Endodermal cell (in vitro differentiated cells): ENCODE measurements at regions not wholly inside any gene's neighbourhood (a gene's known extent, or its start where the extent isn't known, plus 50 kb on each side); places are given as distances from the start of the nearest gene placed in this dataset.

Experiments
- DNase-seq: peaks from one replicate; pipeline ENCODE4 v3.0.0-alpha.2; 2017
- H3K27ac ChIP-seq: 2 replicates; pipeline ENCODE4 v1.5.1; 2013; ENCODE audit warnings: mild to moderate bottlenecking, low read depth, low read length, moderate library complexity
- H3K27me3 ChIP-seq: 2 replicates; pipeline ENCODE4 v1.6.1; 2013; ENCODE audit warnings: mild to moderate bottlenecking, low read length, moderate library complexity; ENCODE audit not compliant: insufficient read depth, control insufficient read depth, poor library complexity, severe bottlenecking
- H3K36me3 ChIP-seq: 2 replicates; pipeline ENCODE4 v1.7.0; 2013; ENCODE audit warnings: mild to moderate bottlenecking, low read length, moderate library complexity; ENCODE audit not compliant: control insufficient read depth, insufficient read depth
- H3K4me1 ChIP-seq: one replicate; pipeline ENCODE4 v1.7.0; 2013; ENCODE audit warnings: low read length; ENCODE audit not compliant: control insufficient read depth, insufficient read depth
- H3K4me3 ChIP-seq: 2 replicates; pipeline ENCODE4 v1.5.1; 2013; ENCODE audit warnings: mild to moderate bottlenecking, low read length, moderate library complexity
- H3K9ac ChIP-seq: 2 replicates; pipeline ENCODE4 v1.6.1; 2013; ENCODE audit warnings: mild to moderate bottlenecking, low read length, moderate library complexity; ENCODE audit not compliant: poor library complexity, severe bottlenecking; ENCODE audit errors: extremely low read depth
- H3K9me3 ChIP-seq: 2 replicates; pipeline ENCODE4 v1.6.1; 2013; ENCODE audit warnings: mild to moderate bottlenecking, low read length, moderate library complexity; ENCODE audit not compliant: control insufficient read depth
- H3K27ac Mint-ChIP-seq: 2 replicates; pipeline ENCODE4 v1.8.0; 2020; ENCODE audit warnings: mixed read lengths
- H3K27me3 Mint-ChIP-seq: 2 replicates; pipeline ENCODE4 v1.8.0; 2021; ENCODE audit warnings: mild to moderate bottlenecking, mixed read lengths; ENCODE audit not compliant: insufficient read depth
- H3K36me3 Mint-ChIP-seq: 2 replicates; pipeline ENCODE4 v1.8.0; 2020; ENCODE audit warnings: low read depth, mixed read lengths
- H3K4me1 Mint-ChIP-seq: 2 replicates; pipeline ENCODE4 v1.8.0; 2020; ENCODE audit warnings: mixed read lengths
- H3K4me3 Mint-ChIP-seq: 2 replicates; pipeline ENCODE4 v1.8.0; 2020; ENCODE audit warnings: mild to moderate bottlenecking, moderate library complexity, mixed read lengths
- H3K9me3 Mint-ChIP-seq: 2 replicates; pipeline ENCODE4 v1.8.0; 2020; ENCODE audit warnings: mild to moderate bottlenecking, mixed read lengths
- WGBS, 2 experiments: methylation state at CpG; one replicate each; pipeline versions ENCODE4 v1.1.5 to v1.1.7; 2013; ENCODE audit warnings: missing lambda C conversion rate in 2 of 2, mixed read lengths in 1 of 2; ENCODE audit not compliant: insufficient coverage in 1 of 2, insufficient read length in 1 of 2; 5-methylcytosine and 5-hydroxymethylcytosine counted together
- TF ChIP-seq, protein P1 (sequence below): fragments of 200-600 bp; sonication (generic); conservative IDR thresholded peaks from 2 replicates; pipeline ENCODE4 v1.5.0; 2021; ENCODE audit warnings: antibody characterized with exemption, mild to moderate bottlenecking

DNA sequence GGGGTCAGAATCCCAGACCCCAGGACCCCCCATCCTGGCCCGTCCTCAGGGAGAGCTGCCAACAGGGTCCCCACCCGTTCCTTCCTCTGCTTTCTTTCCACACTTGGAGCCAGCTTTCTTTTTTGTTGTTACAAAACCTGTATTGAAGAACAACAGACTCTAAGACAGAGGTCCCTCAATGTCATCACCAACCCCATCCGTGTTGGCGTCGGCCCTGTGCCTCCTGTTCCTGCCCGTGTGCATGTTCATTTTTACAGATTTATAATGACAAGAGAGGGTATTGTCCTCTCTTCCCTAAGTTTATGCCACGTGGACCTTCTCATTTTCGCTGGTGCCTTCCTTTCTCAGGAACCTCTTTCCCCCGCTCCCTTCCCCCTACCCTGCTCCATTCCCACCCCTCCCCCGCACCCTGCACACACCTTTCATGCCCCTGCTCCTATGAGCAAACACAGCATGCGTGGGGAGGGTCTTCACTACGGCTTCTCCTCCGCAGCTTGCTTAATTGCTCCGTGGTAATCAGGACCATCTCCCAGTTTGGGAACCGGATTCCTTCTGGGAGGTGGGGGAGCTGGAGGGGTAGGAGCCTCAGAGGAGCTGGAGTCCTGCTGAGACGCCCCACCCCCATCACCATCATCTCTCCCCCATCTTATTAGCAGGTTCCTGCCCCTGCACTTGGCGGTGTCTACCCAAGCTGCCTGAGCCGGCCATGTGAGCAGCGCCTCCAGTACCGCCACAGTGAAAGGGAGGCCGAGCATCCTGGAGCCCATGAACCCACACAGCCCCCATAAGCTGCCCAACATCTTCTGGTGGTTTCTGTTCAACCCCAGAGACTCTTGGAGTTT is 88.0 kb upstream of the INSIG1 start:
- H3K4me1 Mint-ChIP-seq = no peaks in the 10 kb centered on the region
- Histone ChIP-seq H3K4me1 (no peaks in the 10 kb centered on the region), H3K4me3 (no peak overlapping the region), H3K27me3 (no peaks in the 10 kb centered on the region), H3K27ac (no peak overlapping the region), H3K9ac (no peak overlapping the region), H3K36me3 (no peaks in the 10 kb centered on the region), H3K9me3 (no peaks in the 10 kb centered on the region)
- peaks cover 6% of the 10 kb centered on the region for H3K9me3 Mint-ChIP-seq
- DNase-seq = no peak
- peaks cover 2% of the 10 kb centered on the region for H3K27me3 Mint-ChIP-seq
- TF ChIP-seq, protein P1, sequence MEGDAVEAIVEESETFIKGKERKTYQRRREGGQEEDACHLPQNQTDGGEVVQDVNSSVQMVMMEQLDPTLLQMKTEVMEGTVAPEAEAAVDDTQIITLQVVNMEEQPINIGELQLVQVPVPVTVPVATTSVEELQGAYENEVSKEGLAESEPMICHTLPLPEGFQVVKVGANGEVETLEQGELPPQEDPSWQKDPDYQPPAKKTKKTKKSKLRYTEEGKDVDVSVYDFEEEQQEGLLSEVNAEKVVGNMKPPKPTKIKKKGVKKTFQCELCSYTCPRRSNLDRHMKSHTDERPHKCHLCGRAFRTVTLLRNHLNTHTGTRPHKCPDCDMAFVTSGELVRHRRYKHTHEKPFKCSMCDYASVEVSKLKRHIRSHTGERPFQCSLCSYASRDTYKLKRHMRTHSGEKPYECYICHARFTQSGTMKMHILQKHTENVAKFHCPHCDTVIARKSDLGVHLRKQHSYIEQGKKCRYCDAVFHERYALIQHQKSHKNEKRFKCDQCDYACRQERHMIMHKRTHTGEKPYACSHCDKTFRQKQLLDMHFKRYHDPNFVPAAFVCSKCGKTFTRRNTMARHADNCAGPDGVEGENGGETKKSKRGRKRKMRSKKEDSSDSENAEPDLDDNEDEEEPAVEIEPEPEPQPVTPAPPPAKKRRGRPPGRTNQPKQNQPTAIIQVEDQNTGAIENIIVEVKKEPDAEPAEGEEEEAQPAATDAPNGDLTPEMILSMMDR = no peak
- no peaks in the 10 kb centered on the region for H3K36me3 Mint-ChIP-seq
- no peak overlapping the region for H3K4me3 Mint-ChIP-seq
- H3K27ac Mint-ChIP-seq = no peak overlapping the region
- WGBS, 2 experiments = 71 to 88% methylated on average over 9 to 21 of the region's 21 CpGs

DNA sequence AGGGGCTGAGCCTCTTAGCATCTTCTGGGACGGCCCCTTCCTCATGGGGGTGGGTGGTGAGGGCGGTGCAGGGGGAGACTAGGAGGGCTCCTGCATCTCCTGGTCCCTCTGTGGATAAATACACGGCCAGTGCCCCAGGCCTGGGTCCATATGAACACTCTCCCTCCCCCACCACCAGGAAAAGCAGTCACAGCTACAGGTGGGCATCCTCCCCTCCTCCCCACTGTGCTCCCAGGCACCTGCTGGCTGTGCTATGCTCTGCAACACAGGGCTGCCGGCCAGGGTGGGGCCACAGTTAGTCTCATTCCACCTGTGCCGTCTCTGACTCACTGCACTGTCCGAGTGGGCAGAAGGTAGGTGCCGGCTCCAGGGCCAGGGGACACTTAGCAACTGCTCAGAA is 87.3 kb upstream of the INSIG1 start:
- Mint-ChIP-seq H3K27me3 (peaks cover 2% of the 10 kb centered on the region), H3K9me3 (peaks cover 6% of the 10 kb centered on the region), H3K36me3 (no peaks in the 10 kb centered on the region), H3K4me3 (no peak overlapping the region), H3K27ac (no peak overlapping the region), H3K4me1 (no peaks in the 10 kb centered on the region)
- Histone ChIP-seq H3K27me3 (no peaks in the 10 kb centered on the region), H3K4me3 (no peak overlapping the region), H3K9me3 (no peaks in the 10 kb centered on the region), H3K4me1 (no peaks in the 10 kb centered on the region), H3K36me3 (no peaks in the 10 kb centered on the region), H3K27ac (no peak overlapping the region), H3K9ac (no peak overlapping the region)
- TF ChIP-seq, protein P1 = peak; percentile 41
- DNase-seq = no peak
- WGBS, 2 experiments = 40 to 79% methylated on average over 1 to 7 of the region's 7 CpGs

DNA sequence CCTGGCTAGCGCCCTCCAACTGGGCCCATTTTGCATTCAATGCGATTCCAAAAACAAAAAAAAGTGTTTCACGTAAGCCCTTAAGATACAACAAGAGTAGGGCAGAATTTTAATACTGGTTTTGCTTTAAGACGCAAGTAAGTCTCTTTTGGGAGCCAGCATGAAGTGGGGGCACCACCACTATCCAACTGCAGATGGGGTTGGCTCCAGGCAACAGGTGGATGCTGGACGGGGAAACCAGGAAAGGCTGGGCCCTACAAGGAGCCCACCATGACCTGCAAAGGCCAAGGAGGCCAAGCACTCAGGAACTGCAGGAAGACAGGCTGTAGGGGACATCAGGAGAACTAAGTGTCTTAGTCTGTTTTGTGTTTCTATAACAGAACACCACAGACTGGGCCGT is 86.5 kb upstream of the INSIG1 start:
- Histone ChIP-seq H3K9me3 (no peaks in the 10 kb centered on the region), H3K27ac (no peak overlapping the region), H3K36me3 (no peaks in the 10 kb centered on the region), H3K27me3 (no peaks in the 10 kb centered on the region), H3K4me3 (no peak overlapping the region), H3K4me1 (no peaks in the 10 kb centered on the region), H3K9ac (no peak overlapping the region)
- H3K36me3 Mint-ChIP-seq = no peaks in the 10 kb centered on the region
- H3K27ac Mint-ChIP-seq = no peak overlapping the region
- no peak for DNase-seq
- TF ChIP-seq, protein P1 = no peak
- H3K27me3 Mint-ChIP-seq = peaks cover 2% of the 10 kb centered on the region
- H3K4me3 Mint-ChIP-seq = no peak overlapping the region
- WGBS, 2 experiments = 91 to 96% methylated on average over 4 to 6 of the region's 6 CpGs
- H3K9me3 Mint-ChIP-seq = peaks cover 6% of the 10 kb centered on the region
- H3K4me1 Mint-ChIP-seq = no peaks in the 10 kb centered on the region
